Muscle layer of duodenum (tissue), 2 donors: ENCODE measurements at regions not wholly inside any gene's neighbourhood (a gene's known extent, or its start where the extent isn't known, plus 50 kb on each side); places are given as distances from the start of the nearest gene placed in this dataset.

ENCODE experiments used
- H3K27ac ChIP-seq: one replicate; pipeline ENCODE4 v1.7.0; 2013; ENCODE audit warnings: mild to moderate bottlenecking, low read length
- H3K27me3 ChIP-seq: one replicate; pipeline ENCODE4 v1.7.0; 2013; ENCODE audit warnings: low read depth, mild to moderate bottlenecking, control low read depth, low read length
- H3K36me3 ChIP-seq, 2 donors: one replicate each; pipeline ENCODE4 v1.7.0; 2013; ENCODE audit warnings: low read length in 2 of 2, control low read depth in 1 of 2, mild to moderate bottlenecking in 1 of 2; ENCODE audit not compliant: insufficient read depth in 2 of 2, control insufficient read depth in 1 of 2
- H3K4me1 ChIP-seq, 2 donors: one replicate each; pipeline ENCODE4 v1.7.0; 2013; ENCODE audit warnings: low read length in 2 of 2, mild to moderate bottlenecking in 2 of 2, control low read depth in 1 of 2, moderate library complexity in 1 of 2; ENCODE audit not compliant: insufficient read depth in 2 of 2, control insufficient read depth in 1 of 2
- H3K4me3 ChIP-seq, 2 donors: one replicate each; pipeline ENCODE4 v1.7.0; 2013; ENCODE audit warnings: low read length in 2 of 2, low read depth in 1 of 2, mild to moderate bottlenecking in 1 of 2
- H3K9me3 ChIP-seq, 2 donors: one replicate each; pipeline ENCODE4 v1.7.0; 2013; ENCODE audit warnings: low read length in 2 of 2, control low read depth in 1 of 2, mild to moderate bottlenecking in 1 of 2; ENCODE audit not compliant: control insufficient read depth in 1 of 2
- donor health status: healthy.

- Histone ChIP-seq H3K9me3 (no peaks in the 10 kb centered on the region), H3K4me1 (peaks cover 0 to 12% of the 10 kb centered on the region in 2 donors), H3K27me3 (no peaks in the 10 kb centered on the region)
These were observed 186.0 kb upstream of the RAB6C start for GRCh38 chr2:129793431-129793902.

DNA sequence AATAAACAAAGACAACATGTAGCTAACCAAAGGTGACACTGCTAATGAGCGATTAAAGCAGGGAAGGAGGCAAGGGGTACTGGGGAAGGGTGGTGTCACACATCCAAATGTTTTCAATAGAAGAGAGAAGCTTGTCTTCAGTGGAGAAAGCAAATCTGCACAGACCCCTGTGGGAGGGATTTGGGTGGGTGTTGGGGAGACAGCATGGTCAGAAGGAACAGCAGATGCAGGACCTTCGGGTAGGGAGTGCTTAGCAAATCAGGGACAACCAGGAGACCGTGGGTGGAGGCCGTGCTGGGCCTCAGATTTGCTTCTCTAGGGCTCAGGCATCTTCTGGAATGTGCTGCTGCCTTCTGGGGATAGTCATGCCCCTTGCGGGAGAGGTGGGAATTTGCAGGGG lies 185.3 kb upstream of the RAB6C start:
- Histone ChIP-seq H3K4me3 (no peak overlapping the region), H3K9me3 (no peaks in the 10 kb centered on the region), H3K27me3 (no peaks in the 10 kb centered on the region), H3K27ac (no peak overlapping the region), H3K36me3 (no peaks in the 10 kb centered on the region), H3K4me1 (peaks cover 0 to 12% of the 10 kb centered on the region in 2 donors)

More at GRCh38 chr2:129793431-129793902, 186.0 kb upstream of the RAB6C start:
- H3K36me3 ChIP-seq, result no peaks in the 10 kb centered on the region
- no peak overlapping the region for H3K4me3 ChIP-seq
- no peak overlapping the region for H3K27ac ChIP-seq

GRCh38 chr2:129794540-129794939 lies 184.9 kb upstream of the RAB6C start:
- Histone ChIP-seq H3K27ac (no peak overlapping the region), H3K36me3 (no peaks in the 10 kb centered on the region), H3K4me1 (peaks cover 0 to 12% of the 10 kb centered on the region in 2 donors), H3K27me3 (no peaks in the 10 kb centered on the region), H3K4me3 (no peak overlapping the region), H3K9me3 (no peaks in the 10 kb centered on the region)

DNA sequence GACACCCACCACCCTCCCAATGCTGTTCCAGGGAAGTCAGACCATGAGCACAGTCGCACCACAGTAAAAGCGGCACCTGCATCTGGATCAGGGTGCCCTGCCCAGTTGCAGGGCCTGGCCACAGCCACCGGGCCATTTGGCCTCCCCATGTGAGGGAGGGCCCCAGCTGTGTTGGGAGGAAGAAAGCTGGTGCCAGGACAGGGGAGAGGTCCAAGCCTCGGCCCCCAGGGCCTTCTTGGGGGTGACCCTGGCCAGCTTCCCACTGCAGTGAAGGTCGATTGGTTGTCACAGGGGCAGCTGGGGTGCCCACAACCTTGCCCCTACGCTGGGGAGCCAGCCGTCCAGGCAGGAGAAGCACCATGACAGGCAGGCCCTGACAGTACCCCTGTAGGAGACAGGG lies 183.2 kb upstream of the RAB6C start:
- Histone ChIP-seq H3K9me3 (no peaks in the 10 kb centered on the region), H3K4me1 (peaks cover 0 to 12% of the 10 kb centered on the region in 2 donors), H3K36me3 (no peaks in the 10 kb centered on the region), H3K27me3 (no peaks in the 10 kb centered on the region), H3K27ac (no peak overlapping the region), H3K4me3 (no peak overlapping the region)

DNA sequence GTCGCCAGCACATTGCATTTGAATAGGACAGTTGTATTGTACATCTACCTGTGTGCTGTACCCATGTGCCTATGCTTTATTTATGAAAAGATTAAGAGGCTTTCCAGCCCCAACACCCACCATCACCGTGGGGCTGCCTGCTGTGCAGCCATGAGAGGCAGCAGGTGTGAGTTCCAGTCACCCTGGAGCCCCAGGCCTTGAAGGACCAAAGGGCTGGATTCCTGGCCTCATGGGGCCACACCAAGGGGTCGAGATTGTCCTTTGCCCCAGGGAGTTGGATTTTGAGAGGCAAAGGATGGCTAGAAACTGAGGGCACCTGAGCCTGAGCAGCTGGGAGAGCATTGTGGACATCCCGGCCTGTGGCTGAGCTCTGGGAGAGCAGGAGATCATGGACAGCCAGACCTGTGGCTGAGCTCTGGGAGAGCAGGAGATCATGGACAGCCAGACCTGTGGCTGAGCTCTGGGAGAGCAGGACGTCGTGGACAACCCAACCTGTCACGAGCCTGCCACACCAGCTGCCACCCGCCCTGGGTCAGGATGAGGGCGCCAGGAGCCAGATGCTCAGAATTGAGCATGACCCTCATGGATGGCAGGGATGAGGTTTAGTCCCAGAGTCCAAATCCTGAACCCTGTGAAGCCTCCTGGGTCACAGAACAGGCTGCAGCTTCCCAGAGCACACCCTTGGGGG lies 182.5 kb upstream of the RAB6C start:
- peaks cover 0 to 12% of the 10 kb centered on the region in 2 donors for H3K4me1 ChIP-seq
- no peaks in the 10 kb centered on the region for H3K27me3 ChIP-seq
- no peak overlapping the region for H3K27ac ChIP-seq

GRCh38 chr2:129797489-129798300 lies 181.8 kb upstream of the RAB6C start:
- Histone ChIP-seq H3K27ac (no peak overlapping the region), H3K4me3 (no peak overlapping the region), H3K4me1 (peaks cover 0 to 12% of the 10 kb centered on the region in 2 donors), H3K36me3 (no peaks in the 10 kb centered on the region), H3K27me3 (no peaks in the 10 kb centered on the region), H3K9me3 (no peaks in the 10 kb centered on the region)

More for the DNA sequence above, 182.5 kb upstream of the RAB6C start:
- Histone ChIP-seq H3K4me3 (no peak overlapping the region), H3K9me3 (no peaks in the 10 kb centered on the region), H3K36me3 (no peaks in the 10 kb centered on the region)

DNA sequence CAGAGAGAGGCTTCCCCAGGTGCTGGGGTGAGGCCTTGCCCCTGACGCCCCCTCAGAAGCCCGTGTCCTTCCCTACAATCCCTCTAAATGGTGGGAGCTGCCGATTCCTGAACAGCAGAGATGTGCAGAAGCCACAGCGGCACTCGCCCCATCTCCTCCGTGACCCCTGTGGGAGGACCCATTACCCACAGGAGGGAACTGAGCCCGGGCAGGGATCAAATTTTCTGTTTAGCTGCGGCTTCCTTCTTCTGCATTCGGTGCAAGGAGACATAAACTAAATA lies 181.2 kb upstream of the RAB6C start:
- Histone ChIP-seq H3K27ac (no peak overlapping the region), H3K36me3 (no peaks in the 10 kb centered on the region), H3K4me1 (peaks cover 0 to 8% of the 10 kb centered on the region in 2 donors), H3K9me3 (no peaks in the 10 kb centered on the region), H3K27me3 (no peaks in the 10 kb centered on the region), H3K4me3 (no peak overlapping the region)

- Histone ChIP-seq H3K4me1 (peaks cover 0 to 4% of the 10 kb centered on the region in 2 donors), H3K27ac (no peak overlapping the region), H3K27me3 (no peaks in the 10 kb centered on the region), H3K4me3 (no peak overlapping the region), H3K36me3 (no peaks in the 10 kb centered on the region), H3K9me3 (no peaks in the 10 kb centered on the region)
These were observed 180.8 kb upstream of the RAB6C start for GRCh38 chr2:129798626-129799025.

GRCh38 chr2:129799036-129799958 lies 180.2 kb upstream of the RAB6C start:
- Histone ChIP-seq H3K4me1 (no peaks in the 10 kb centered on the region), H3K27ac (no peak overlapping the region), H3K4me3 (no peak overlapping the region), H3K36me3 (no peaks in the 10 kb centered on the region), H3K27me3 (no peaks in the 10 kb centered on the region), H3K9me3 (no peaks in the 10 kb centered on the region)

DNA sequence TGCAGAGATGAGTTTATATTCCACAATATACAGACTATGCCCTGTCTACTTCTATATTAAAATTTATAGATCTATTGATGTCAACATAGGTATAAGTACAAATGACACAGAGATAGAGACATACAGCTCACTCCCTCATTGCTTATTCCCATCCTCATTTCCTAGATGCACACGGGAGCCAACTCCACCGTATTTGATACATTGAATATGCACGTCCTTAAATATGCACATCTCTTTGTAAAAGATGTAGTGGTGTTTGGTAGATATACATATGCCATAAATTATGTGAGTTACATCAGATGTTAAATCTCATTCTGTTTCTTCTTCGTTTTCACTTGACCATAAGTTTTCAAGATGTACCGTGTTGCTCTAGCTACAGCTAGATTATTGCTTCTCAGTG lies 179.2 kb upstream of the RAB6C start:
- no peaks in the 10 kb centered on the region for H3K27me3 ChIP-seq

DNA sequence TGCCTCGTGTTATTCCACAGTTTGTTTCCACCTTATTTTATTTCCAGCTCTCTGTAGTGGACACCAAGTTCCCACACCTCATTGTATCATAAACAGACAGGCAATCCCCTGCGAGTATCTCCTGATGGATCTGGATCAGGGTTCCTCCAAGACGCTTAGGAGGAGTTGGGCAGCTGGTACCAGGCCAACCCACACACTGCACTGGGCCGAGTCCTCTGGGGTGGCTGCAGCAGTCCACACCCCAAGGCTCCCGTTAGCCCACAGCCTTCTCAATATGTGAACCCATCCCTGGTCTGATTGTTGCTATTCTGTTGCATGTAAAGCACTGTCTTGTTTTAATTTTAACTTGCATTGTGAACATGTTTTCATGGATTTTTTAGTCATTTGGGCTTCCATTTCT lies 178.8 kb upstream of the RAB6C start:
- H3K4me1 ChIP-seq, result no peaks in the 10 kb centered on the region
- no peak overlapping the region for H3K27ac ChIP-seq
- no peaks in the 10 kb centered on the region for H3K9me3 ChIP-seq
- H3K36me3 ChIP-seq, result no peaks in the 10 kb centered on the region
- no peak overlapping the region for H3K4me3 ChIP-seq
- H3K27me3 ChIP-seq, result no peaks in the 10 kb centered on the region

More for the DNA sequence above, 179.2 kb upstream of the RAB6C start:
- no peaks in the 10 kb centered on the region for H3K9me3 ChIP-seq
- no peaks in the 10 kb centered on the region for H3K4me1 ChIP-seq
- no peaks in the 10 kb centered on the region for H3K36me3 ChIP-seq
- H3K4me3 ChIP-seq, result no peak overlapping the region
- no peak overlapping the region for H3K27ac ChIP-seq
